ENCODE measurements at regions not wholly inside any gene's neighbourhood (a gene's known extent, or its start where the extent isn't known, plus 50 kb on each side); places are given as distances from the start of the nearest gene placed in this dataset.

GRCh38 chr6:84424956-84425355 lies 197.5 kb upstream of the CEP162 start:
- H3K36me3 ChIP-seq: no peaks in the 10 kb centered on the region
- no peak for TF ChIP-seq CTCF (IDR thresholded peaks at IDR 0.05; ENCODE audit: low read depth, low read length)
- no peaks in the 10 kb centered on the region for H3K9me3 ChIP-seq (ENCODE audit: low read depth)
- H3K4me1 ChIP-seq (ENCODE audit: low read depth): no peaks in the 10 kb centered on the region
- no peak overlapping the region for H3K4me3 ChIP-seq
- DNase-seq (ENCODE audit: low read depth in 1 of 2, low spot score in 1 of 2): no peak
- peaks cover 32% of the 10 kb centered on the region for H3K27me3 ChIP-seq
- no peak overlapping the region for H3K27ac ChIP-seq

GRCh38 chr6:84422380-84422968 lies 195.0 kb upstream of the CEP162 start:
- DNase-seq (ENCODE audit: low read depth in 1 of 2, low spot score in 1 of 2): peak; percentile 82 to 88
- Histone ChIP-seq H3K4me1 (ENCODE audit: low read depth) (no peaks in the 10 kb centered on the region), H3K36me3 (no peaks in the 10 kb centered on the region), H3K9me3 (ENCODE audit: low read depth) (no peaks in the 10 kb centered on the region), H3K27ac (no peak overlapping the region), H3K27me3 (peaks cover 17% of the 10 kb centered on the region), H3K4me3 (no peak overlapping the region)
- peak; percentile 96 for TF ChIP-seq CTCF (IDR thresholded peaks at IDR 0.05; ENCODE audit: low read depth, low read length)

- Histone ChIP-seq H3K4me1 (ENCODE audit: low read depth) (no peaks in the 10 kb centered on the region), H3K36me3 (no peaks in the 10 kb centered on the region), H3K27me3 (peaks cover 6% of the 10 kb centered on the region), H3K27ac (no peak overlapping the region), H3K9me3 (ENCODE audit: low read depth) (no peaks in the 10 kb centered on the region), H3K4me3 (no peak overlapping the region)
- DNase-seq (ENCODE audit: low read depth in 1 of 2, low spot score in 1 of 2): no peak
- TF ChIP-seq CTCF (IDR thresholded peaks at IDR 0.05; ENCODE audit: low read depth, low read length): no peak
Observed at GRCh38 chr6:84421031-84421430, 193.6 kb upstream of the CEP162 start.

- H3K4me3 ChIP-seq: no peak overlapping the region
- no peak for DNase-seq (ENCODE audit: low read depth in 1 of 2, low spot score in 1 of 2)
- H3K4me1 ChIP-seq (ENCODE audit: low read depth): no peaks in the 10 kb centered on the region
- H3K27ac ChIP-seq: no peak overlapping the region
- H3K9me3 ChIP-seq (ENCODE audit: low read depth): no peaks in the 10 kb centered on the region
- no peak for TF ChIP-seq CTCF (IDR thresholded peaks at IDR 0.05; ENCODE audit: low read depth, low read length)
- no peaks in the 10 kb centered on the region for H3K36me3 ChIP-seq
- peaks cover 23% of the 10 kb centered on the region for H3K27me3 ChIP-seq
Observed at GRCh38 chr6:84417260-84417659, 189.8 kb upstream of the CEP162 start.

GRCh38 chr6:84416043-84416657 lies 188.7 kb upstream of the CEP162 start:
- TF ChIP-seq CTCF (IDR thresholded peaks at IDR 0.05; ENCODE audit: low read depth, low read length): no peak
- no peak for DNase-seq (ENCODE audit: low read depth in 1 of 2, low spot score in 1 of 2)
- Histone ChIP-seq H3K27me3 (peaks cover 23% of the 10 kb centered on the region), H3K4me3 (no peak overlapping the region), H3K36me3 (no peaks in the 10 kb centered on the region), H3K4me1 (ENCODE audit: low read depth) (no peaks in the 10 kb centered on the region), H3K27ac (no peak overlapping the region), H3K9me3 (ENCODE audit: low read depth) (no peaks in the 10 kb centered on the region)

Measured in cardiac muscle cell (in vitro differentiated cells and primary cell).